ENCODE measurements at regions not wholly inside any gene's neighbourhood (a gene's known extent, or its start where the extent isn't known, plus 50 kb on each side); places are given as distances from the start of the nearest gene placed in this dataset.

DNA sequence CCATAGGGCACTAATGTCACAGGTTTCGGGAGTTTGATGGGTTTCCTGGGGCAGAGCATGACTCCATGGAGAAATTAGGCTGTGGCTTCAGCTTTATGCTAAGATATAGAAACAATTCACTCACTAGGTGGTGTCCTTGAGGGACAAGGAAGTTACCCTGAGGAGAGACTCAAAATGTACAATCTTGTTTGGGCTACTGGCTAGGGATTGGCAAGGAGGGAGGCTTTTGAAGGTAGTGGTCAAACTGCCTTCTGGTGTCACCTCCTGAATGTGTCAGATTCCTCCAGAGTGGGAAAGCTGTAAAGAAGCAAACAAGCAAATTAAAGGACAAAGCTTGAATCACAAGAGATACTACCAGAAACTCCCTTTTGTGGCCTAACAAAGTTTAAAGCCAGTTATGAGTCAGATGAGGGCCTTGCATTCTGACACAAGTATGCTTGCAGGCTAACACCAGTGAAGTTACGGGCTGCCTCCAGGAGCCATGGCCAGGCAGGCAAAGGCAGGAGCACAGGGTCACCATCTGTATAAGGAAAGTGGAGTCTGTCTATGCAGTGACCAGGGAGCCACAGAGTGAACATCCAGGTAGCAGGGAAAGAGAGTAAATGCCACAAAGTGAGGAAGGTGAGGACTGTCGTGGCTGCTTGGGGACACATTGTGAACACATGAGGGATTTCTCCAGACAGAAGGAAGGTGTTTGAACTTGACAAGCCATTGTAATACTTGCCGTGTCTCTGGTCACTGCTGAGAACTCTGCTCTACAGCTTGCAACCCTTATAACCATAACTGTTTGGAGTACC lies 107.7 kb upstream of the DTNBP1 start:
- DNase-seq (ENCODE audit: low spot score in 2 of 2, unreplicated experiment in 2 of 2), result no peak
- Mint-ChIP-seq H3K4me1 (peaks cover 14% of the 10 kb centered on the region), H3K9me3 (no peaks in the 10 kb centered on the region), H3K27ac (no peak overlapping the region), H3K36me3 (no peaks in the 10 kb centered on the region), H3K27me3 (ENCODE audit: low read depth) (no peaks in the 10 kb centered on the region), H3K4me3 (no peak overlapping the region)
- TF ChIP-seq, protein P1, sequence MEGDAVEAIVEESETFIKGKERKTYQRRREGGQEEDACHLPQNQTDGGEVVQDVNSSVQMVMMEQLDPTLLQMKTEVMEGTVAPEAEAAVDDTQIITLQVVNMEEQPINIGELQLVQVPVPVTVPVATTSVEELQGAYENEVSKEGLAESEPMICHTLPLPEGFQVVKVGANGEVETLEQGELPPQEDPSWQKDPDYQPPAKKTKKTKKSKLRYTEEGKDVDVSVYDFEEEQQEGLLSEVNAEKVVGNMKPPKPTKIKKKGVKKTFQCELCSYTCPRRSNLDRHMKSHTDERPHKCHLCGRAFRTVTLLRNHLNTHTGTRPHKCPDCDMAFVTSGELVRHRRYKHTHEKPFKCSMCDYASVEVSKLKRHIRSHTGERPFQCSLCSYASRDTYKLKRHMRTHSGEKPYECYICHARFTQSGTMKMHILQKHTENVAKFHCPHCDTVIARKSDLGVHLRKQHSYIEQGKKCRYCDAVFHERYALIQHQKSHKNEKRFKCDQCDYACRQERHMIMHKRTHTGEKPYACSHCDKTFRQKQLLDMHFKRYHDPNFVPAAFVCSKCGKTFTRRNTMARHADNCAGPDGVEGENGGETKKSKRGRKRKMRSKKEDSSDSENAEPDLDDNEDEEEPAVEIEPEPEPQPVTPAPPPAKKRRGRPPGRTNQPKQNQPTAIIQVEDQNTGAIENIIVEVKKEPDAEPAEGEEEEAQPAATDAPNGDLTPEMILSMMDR (IDR thresholded peaks at IDR 0.05; ENCODE audit: unreplicated experiment), result no peak

DNA sequence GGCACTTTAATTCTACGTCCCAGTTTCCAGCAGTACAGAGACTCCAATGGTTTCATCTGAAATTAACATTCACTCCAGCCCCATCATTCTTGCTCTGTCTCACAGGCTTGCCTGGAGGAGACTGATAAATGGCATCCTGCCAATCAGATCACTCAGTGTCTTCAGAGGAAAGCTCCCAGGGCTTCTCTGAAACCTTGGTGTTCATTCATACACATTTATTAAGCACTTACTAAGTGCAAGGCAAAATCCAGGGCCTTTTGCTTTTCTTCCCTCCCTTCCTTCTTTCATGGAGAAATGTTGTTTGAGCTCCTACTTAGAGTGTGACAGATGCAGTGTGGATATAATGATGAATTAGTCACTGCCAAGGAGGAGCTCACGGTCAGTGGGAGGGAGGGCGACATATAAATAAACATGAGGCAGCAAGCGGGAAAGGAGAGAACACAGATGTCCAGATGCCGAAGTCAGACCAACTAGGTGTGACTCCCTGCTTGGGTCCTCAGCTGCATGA lies 106.7 kb upstream of the DTNBP1 start:
- Mint-ChIP-seq H3K36me3 (no peaks in the 10 kb centered on the region), H3K9me3 (no peaks in the 10 kb centered on the region), H3K4me3 (no peak overlapping the region), H3K27ac (no peak overlapping the region), H3K27me3 (ENCODE audit: low read depth) (no peaks in the 10 kb centered on the region), H3K4me1 (peaks cover 17% of the 10 kb centered on the region)
- DNase-seq (ENCODE audit: low spot score in 2 of 2, unreplicated experiment in 2 of 2), result no peak
- TF ChIP-seq, protein P1 (IDR thresholded peaks at IDR 0.05; ENCODE audit: unreplicated experiment), result no peak

DNA sequence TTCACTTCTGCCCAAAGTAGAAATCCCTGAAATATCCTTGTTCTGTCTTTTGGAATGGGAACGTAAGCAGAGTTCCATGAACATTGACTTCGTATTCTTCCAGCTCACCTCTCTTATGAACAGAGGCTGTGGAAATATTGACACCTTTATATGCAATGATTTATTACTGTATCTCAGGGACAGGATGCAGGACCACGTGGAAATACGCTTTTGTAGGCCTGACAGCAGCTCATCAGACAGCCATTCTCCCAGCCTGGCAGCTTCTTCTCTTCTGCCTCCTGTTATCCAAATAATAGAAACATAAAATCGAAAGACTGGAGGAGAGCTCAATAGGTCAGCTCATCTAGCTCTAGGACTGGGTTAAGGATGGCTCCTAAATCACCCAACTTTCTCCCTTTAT lies 106.2 kb upstream of the DTNBP1 start:
- H3K9me3 Mint-ChIP-seq, result no peaks in the 10 kb centered on the region
- H3K36me3 Mint-ChIP-seq, result no peaks in the 10 kb centered on the region
- no peaks in the 10 kb centered on the region for H3K27me3 Mint-ChIP-seq (ENCODE audit: low read depth)
- TF ChIP-seq, protein P1 (IDR thresholded peaks at IDR 0.05; ENCODE audit: unreplicated experiment), result no peak
- no peak for DNase-seq (ENCODE audit: low spot score in 2 of 2, unreplicated experiment in 2 of 2)
- no peak overlapping the region for H3K4me3 Mint-ChIP-seq
- H3K4me1 Mint-ChIP-seq, result peaks cover 21% of the 10 kb centered on the region
- H3K27ac Mint-ChIP-seq, result no peak overlapping the region

DNA sequence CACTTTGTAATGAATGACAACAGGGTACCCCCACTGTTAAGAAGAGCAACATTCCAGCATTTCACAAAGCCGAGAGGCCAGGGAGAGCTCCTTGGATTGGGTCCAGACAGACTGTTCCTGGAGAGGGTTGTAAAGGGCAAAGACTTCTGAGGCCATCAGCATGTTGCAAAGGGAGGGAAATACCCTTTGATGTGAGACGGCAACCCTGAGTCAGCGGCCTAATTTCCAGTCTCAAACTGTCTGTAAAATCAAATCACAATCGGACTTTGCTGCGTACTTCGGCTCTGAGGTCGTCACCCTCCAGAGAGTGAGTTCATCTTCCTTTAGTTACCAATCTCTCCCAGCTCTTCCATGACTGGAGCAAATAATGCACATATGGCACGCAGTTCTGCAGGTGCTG lies 101.0 kb upstream of the DTNBP1 start:
- Mint-ChIP-seq H3K27me3 (ENCODE audit: low read depth) (no peaks in the 10 kb centered on the region), H3K9me3 (no peaks in the 10 kb centered on the region), H3K36me3 (no peaks in the 10 kb centered on the region), H3K4me3 (no peak overlapping the region), H3K4me1 (peaks cover 22% of the 10 kb centered on the region), H3K27ac (peak overlapping the region; percentile 63)
- TF ChIP-seq, protein P1 (IDR thresholded peaks at IDR 0.05; ENCODE audit: unreplicated experiment), result no peak
- no peak for DNase-seq (ENCODE audit: low spot score in 2 of 2, unreplicated experiment in 2 of 2)

DNA sequence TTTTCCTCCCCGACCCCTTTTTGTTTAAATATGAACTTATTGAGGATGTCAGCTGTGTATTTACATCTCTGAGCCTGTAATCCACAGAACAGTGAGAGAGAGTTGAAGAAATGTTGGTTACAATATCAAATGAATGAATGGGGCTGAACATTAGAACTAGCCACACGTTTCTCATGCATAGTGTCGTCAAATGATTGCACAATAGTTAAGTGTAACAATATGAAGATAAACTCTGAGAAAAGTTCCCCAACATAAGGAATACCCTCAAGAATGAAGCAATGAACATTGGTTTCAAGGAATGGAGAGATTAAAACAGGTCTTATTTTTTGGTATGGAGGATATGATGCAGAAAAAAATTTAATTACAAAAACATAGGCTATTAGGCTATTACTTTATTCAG lies 100.5 kb upstream of the DTNBP1 start:
- H3K9me3 Mint-ChIP-seq, result no peaks in the 10 kb centered on the region
- H3K27me3 Mint-ChIP-seq (ENCODE audit: low read depth), result no peaks in the 10 kb centered on the region
- H3K27ac Mint-ChIP-seq, result peak overlapping the region; percentile 64
- no peak for DNase-seq (ENCODE audit: low spot score in 2 of 2, unreplicated experiment in 2 of 2)
- no peak overlapping the region for H3K4me3 Mint-ChIP-seq
- no peaks in the 10 kb centered on the region for H3K36me3 Mint-ChIP-seq
- peaks cover 18% of the 10 kb centered on the region for H3K4me1 Mint-ChIP-seq
- TF ChIP-seq, protein P1 (IDR thresholded peaks at IDR 0.05; ENCODE audit: unreplicated experiment), result no peak
